Activated CD4-positive, alpha-beta memory T cell treated with anti-CD3 and anti-CD28 coated beads, Interleukin-2, amount 10 ng/mL, durations not matched to agents 7 days and 5 days (primary cell): ENCODE measurements at regions not wholly inside any gene's neighbourhood (a gene's known extent, or its start where the extent isn't known, plus 50 kb on each side); places are given as distances from the start of the nearest gene placed in this dataset.

Source experiments
- CTCF ChIA-PET: fragments of 350-600 bp; sonication (Branson Sonifier 250); formaldehyde crosslinking; loops from one replicate; lab custom pipeline; 2021; ENCODE audit warnings: antibody characterized with exemption, inconsistent platforms; lab: Charles Lee
- POLR2A ChIA-PET: fragments of 350-600 bp; sonication (Branson Sonifier 250); formaldehyde crosslinking; loops from one replicate; lab custom pipeline; 2021; ENCODE audit warnings: antibody characterized with exemption; lab: Charles Lee
- DNase-seq: peaks from one replicate; pipeline ENCODE4 v3.0.0-alpha.2; 2020
- H3K27ac Mint-ChIP-seq: one replicate; pipeline ENCODE4 v1.8.0; 2021; ENCODE audit warnings: mild to moderate bottlenecking, mixed read lengths
- H3K27me3 Mint-ChIP-seq: one replicate; pipeline ENCODE4 v1.8.0; 2021; ENCODE audit warnings: mixed read lengths
- H3K36me3 Mint-ChIP-seq: one replicate; pipeline ENCODE4 v1.8.0; 2021; ENCODE audit warnings: low read depth, mixed read lengths
- H3K4me1 Mint-ChIP-seq: one replicate; pipeline ENCODE4 v1.8.0; 2021; ENCODE audit warnings: mixed read lengths
- H3K4me3 Mint-ChIP-seq: one replicate; pipeline ENCODE4 v1.8.0; 2021; ENCODE audit warnings: mild to moderate bottlenecking, mixed read lengths
- H3K9me3 Mint-ChIP-seq: one replicate; pipeline ENCODE4 v1.8.0; 2021; ENCODE audit warnings: mixed read lengths

DNA sequence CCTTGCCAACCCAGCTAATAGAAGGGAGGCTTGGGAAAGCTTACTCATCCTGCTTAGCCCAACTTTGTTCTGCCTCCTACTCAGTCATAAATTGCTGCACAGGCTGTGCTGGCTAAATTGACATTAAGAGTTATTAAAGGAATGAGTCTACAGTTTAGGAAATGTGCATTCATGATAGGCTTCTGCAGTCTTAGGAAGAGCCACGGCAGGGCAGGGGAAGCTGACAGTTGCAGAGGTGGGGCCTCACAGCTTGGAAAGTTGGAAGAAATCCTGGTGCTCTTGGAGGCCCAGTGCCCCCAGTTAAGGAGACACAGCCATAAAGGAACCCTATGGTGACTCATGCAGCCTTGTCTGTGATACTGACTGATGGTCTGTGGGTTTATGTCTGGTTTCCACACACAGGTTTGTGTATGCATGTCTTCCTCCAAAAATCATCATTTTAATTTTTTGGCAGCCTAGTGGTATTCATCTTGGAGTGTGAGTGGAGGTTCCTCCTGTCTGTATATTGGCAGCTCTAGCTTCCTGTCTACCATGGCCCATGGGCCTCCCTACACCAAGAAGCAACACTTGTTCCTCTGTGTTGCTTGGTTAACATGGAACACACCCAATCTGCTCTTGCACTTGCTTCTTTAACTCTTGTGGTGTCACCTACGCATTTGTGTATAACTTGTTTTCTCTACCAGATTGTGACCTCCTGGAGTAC is 135.0 kb upstream of the KL start:
- Mint-ChIP-seq H3K27me3 (peaks cover 3% of the 10 kb centered on the region), H3K4me1 (no peaks in the 10 kb centered on the region), H3K9me3 (no peaks in the 10 kb centered on the region), H3K36me3 (no peaks in the 10 kb centered on the region), H3K27ac (no peak overlapping the region), H3K4me3 (no peak overlapping the region)
- DNase-seq, result no peak
- CTCF ChIA-PET, result no interaction called here
- POLR2A ChIA-PET, result no interaction called here

DNA sequence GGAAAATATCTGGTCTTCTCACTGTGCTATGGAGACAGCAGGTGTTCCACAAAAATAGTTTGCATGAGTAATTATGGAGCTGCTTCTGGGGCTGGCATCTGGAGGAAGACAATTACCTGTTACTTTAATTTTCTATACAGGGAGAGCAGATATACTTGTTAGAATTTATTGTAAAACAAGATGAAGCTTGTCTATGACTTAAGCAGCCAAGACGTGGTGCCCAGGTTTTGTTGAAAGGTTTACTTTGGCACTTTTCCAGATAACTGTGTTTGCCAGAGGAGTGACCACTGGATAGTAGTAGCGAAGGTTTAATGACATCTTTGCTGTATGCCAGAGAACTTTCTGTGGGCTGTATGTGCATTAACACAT is 134.5 kb upstream of the KL start:
- no peak for DNase-seq
- CTCF ChIA-PET, result no interaction called here
- H3K4me3 Mint-ChIP-seq, result no peak overlapping the region
- H3K27me3 Mint-ChIP-seq, result peaks cover 3% of the 10 kb centered on the region
- H3K4me1 Mint-ChIP-seq, result no peaks in the 10 kb centered on the region
- H3K9me3 Mint-ChIP-seq, result peaks cover 1% of the 10 kb centered on the region
- no peak overlapping the region for H3K27ac Mint-ChIP-seq
- no peaks in the 10 kb centered on the region for H3K36me3 Mint-ChIP-seq
- POLR2A ChIA-PET, result no interaction called here

DNA sequence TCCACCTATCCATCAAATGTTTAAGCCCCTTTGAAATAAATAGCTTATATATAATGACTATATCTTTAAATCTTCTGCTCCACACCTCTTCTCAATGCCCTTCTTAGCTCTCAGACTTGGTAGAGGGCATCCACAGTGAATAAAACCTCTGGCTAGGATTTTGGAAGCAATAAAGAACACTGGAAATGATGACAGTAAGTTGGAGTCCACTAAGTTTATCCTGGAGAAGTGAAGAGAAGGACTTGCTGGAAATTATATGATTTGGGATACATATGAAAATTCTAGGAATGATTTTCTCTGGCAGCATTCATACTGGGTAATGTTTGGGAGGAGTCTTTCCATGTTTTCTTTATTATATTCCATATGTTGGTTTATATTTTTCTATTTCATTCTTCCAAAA is 133.5 kb upstream of the KL start:
- Mint-ChIP-seq H3K4me3 (no peak overlapping the region), H3K27me3 (peaks cover 7% of the 10 kb centered on the region), H3K36me3 (no peaks in the 10 kb centered on the region), H3K4me1 (no peaks in the 10 kb centered on the region), H3K9me3 (peaks cover 5% of the 10 kb centered on the region), H3K27ac (no peak overlapping the region)
- POLR2A ChIA-PET, result no interaction called here
- CTCF ChIA-PET, result no interaction called here
- no peak for DNase-seq

DNA sequence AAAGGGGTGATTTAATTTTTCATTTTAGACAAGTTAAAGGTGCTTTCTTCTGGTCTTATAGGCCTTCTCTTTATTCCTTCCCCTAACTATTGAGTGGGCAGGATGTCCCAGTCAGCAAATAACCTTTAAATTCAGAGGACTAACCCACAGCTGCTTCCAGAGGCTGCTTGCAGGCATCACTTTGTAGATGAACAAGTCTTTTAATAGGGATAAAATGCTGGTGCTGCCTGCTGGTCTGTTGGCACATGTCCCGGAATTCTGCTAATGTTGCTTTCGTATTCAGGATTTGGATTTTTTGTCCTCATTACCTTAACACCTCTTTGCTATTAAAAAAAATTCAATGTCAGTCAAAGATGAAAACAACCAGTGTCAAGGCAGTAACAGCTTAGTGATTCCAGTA is 132.7 kb upstream of the KL start:
- H3K4me1 Mint-ChIP-seq, result no peaks in the 10 kb centered on the region
- no peak overlapping the region for H3K27ac Mint-ChIP-seq
- ChIA-PET POLR2A (no interaction called here), CTCF (no interaction called here)
- H3K27me3 Mint-ChIP-seq, result peaks cover 7% of the 10 kb centered on the region
- H3K36me3 Mint-ChIP-seq, result no peaks in the 10 kb centered on the region
- H3K9me3 Mint-ChIP-seq, result peaks cover 5% of the 10 kb centered on the region
- H3K4me3 Mint-ChIP-seq, result no peak overlapping the region
- no peak for DNase-seq

DNA sequence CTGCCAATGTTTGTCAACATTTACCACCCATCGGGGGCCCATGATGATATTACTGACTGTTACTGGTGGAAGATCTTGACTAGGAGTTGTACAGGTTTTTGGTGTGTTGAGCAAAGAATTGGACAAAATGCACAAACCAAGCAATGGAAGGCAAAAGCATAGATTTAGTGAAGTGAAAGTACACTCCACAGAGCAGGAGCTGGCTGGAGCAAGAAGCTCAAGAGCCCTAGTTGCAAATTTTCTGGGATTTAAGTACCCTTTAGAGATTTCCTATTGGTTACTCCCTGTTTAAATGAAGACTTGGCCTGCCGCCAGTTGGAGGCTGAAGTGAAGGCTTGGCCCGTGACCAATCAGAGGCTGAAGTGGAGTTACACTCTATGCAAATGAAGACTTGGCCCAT is 128.6 kb upstream of the KL start:
- no peak overlapping the region for H3K27ac Mint-ChIP-seq
- CTCF ChIA-PET, result no interaction called here
- POLR2A ChIA-PET, result no interaction called here

DNA sequence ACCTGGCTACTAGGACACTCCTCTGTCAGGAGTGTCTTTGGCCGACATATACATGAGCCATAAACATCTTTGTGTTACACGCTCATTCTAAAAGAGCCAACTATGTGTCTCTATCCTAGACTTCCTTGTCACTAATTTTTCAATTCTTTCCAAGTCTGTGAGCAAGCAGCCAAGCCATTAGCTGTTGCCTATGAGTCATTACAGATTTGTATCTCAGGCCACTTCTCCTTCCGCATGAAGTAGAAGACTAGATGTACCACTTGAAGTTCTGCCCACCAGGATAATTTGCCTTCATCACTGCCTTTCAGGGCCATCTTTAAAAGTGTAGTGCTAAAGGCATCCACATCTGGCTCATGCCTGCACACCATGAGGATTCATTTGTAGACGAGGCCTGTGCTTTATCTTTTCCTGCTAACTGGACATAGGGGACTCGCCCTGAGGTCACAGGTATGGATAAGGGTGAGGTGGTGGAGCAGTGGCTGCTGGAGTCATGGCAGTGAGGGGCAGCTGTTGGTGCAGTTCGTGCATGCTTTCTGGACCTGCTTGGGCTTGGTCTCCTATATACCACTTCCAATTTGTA is 126.1 kb upstream of the KL start:
- H3K27ac Mint-ChIP-seq, result no peak overlapping the region
- DNase-seq, result no peak
- CTCF ChIA-PET, result no interaction called here
- POLR2A ChIA-PET, result no interaction called here
- peaks cover 11% of the 10 kb centered on the region for H3K27me3 Mint-ChIP-seq
- H3K4me1 Mint-ChIP-seq, result no peaks in the 10 kb centered on the region
- H3K4me3 Mint-ChIP-seq, result no peak overlapping the region
- peaks cover 5% of the 10 kb centered on the region for H3K9me3 Mint-ChIP-seq
- no peaks in the 10 kb centered on the region for H3K36me3 Mint-ChIP-seq

More for the DNA sequence above, 128.6 kb upstream of the KL start:
- Mint-ChIP-seq H3K27me3 (peaks cover 8% of the 10 kb centered on the region), H3K4me1 (no peaks in the 10 kb centered on the region), H3K36me3 (no peaks in the 10 kb centered on the region), H3K4me3 (no peak overlapping the region), H3K9me3 (peaks cover 5% of the 10 kb centered on the region)
- DNase-seq, result no peak

DNA sequence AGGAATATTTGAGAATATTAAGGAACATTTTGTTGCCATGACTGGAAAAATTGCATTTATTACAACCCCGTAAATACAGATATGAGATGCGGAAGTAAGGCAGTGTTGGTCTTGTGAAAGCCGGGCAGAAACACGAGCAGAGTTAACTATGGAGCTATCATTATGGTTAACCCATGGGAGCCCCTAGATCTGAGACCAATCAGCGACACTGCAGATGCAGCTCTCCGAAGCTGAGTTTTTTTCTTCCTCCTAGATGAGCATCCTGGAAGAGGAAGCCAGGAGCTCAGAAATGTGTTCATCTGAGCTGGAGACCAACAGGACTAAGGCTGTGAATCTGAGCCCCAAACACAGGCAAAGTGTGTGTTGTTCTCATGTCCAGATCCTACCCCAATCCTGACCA is 123.0 kb upstream of the KL start:
- no peak overlapping the region for H3K27ac Mint-ChIP-seq
- no peaks in the 10 kb centered on the region for H3K36me3 Mint-ChIP-seq
- CTCF ChIA-PET, result no interaction called here
- POLR2A ChIA-PET, result no interaction called here
- no peak overlapping the region for H3K4me3 Mint-ChIP-seq
- peaks cover 22% of the 10 kb centered on the region for H3K27me3 Mint-ChIP-seq
- H3K4me1 Mint-ChIP-seq, result no peaks in the 10 kb centered on the region
- no peak for DNase-seq
- no peaks in the 10 kb centered on the region for H3K9me3 Mint-ChIP-seq

DNA sequence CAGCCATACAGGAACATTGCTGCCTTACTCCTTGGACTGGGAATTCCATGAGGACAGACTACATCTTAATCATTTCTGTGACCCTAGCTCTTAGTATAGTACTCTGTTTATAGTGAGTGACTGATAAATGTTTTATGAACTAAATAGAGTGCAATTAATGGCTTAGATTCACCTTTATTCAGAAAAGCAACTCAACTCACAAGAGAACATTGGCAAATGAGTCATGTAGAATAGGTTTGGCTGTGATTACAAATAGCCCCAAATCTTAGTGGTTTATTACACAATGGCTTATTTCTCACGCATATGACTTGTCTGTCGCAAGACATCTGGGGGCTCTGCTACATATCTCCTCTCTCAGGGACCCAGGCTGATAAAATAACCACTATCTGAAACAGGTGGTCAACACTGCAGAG is 121.6 kb upstream of the KL start:
- Mint-ChIP-seq H3K4me3 (no peak overlapping the region), H3K4me1 (no peaks in the 10 kb centered on the region), H3K36me3 (no peaks in the 10 kb centered on the region), H3K27ac (no peak overlapping the region), H3K9me3 (no peaks in the 10 kb centered on the region), H3K27me3 (peaks cover 20% of the 10 kb centered on the region)
- POLR2A ChIA-PET, result no interaction called here
- CTCF ChIA-PET, result no interaction called here
- DNase-seq, result no peak

DNA sequence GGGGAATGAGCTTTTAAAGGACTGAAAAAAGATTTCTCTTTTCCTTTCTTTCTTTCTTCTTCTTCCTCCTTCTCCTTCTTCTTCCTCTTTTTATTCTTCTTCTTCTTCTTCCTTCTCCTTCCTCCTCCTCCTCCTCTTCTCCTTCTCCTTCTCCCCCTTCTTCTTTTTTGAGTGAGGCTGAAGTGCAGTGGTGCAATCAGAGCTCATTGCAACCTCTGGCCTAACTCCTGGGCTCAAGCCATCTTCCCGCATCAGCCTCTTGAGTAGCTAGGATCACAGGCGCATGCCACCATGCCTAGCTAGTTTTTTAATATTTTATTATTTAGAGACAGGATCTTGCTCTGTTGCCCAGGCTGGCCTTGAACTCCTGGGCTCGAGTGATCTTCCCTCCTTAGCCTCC is 120.9 kb upstream of the KL start:
- Mint-ChIP-seq H3K36me3 (no peaks in the 10 kb centered on the region), H3K9me3 (peaks cover 3% of the 10 kb centered on the region), H3K4me1 (no peaks in the 10 kb centered on the region), H3K27ac (no peak overlapping the region), H3K27me3 (peaks cover 20% of the 10 kb centered on the region), H3K4me3 (no peak overlapping the region)
- DNase-seq, result no peak
- ChIA-PET CTCF (no interaction called here), POLR2A (no interaction called here)

DNA sequence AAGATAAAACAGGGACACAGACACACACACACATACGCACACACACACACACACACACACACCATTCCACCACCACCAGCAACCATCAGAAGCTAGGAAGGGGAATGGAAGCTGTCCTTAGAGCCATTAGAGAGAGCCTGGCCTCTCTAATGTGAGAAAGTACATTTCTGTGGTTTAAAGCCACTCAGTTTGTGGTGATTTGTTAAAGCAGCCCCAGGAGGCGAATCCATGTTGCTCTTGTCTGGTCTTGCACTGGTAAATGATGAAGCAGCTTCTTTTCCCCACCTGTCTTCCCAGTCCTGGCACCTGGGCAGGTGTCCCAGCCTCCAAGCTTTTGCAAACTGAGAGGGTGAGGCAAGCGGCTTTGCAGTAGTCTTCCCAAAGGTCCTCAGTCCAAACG is 118.9 kb upstream of the KL start:
- Mint-ChIP-seq H3K9me3 (peaks cover 8% of the 10 kb centered on the region), H3K27me3 (peaks cover 25% of the 10 kb centered on the region), H3K4me1 (no peaks in the 10 kb centered on the region), H3K4me3 (no peak overlapping the region), H3K36me3 (peaks cover 5% of the 10 kb centered on the region), H3K27ac (no peak overlapping the region)
- DNase-seq, result no peak
- POLR2A ChIA-PET, result no interaction called here
- CTCF ChIA-PET, result no interaction called here

DNA sequence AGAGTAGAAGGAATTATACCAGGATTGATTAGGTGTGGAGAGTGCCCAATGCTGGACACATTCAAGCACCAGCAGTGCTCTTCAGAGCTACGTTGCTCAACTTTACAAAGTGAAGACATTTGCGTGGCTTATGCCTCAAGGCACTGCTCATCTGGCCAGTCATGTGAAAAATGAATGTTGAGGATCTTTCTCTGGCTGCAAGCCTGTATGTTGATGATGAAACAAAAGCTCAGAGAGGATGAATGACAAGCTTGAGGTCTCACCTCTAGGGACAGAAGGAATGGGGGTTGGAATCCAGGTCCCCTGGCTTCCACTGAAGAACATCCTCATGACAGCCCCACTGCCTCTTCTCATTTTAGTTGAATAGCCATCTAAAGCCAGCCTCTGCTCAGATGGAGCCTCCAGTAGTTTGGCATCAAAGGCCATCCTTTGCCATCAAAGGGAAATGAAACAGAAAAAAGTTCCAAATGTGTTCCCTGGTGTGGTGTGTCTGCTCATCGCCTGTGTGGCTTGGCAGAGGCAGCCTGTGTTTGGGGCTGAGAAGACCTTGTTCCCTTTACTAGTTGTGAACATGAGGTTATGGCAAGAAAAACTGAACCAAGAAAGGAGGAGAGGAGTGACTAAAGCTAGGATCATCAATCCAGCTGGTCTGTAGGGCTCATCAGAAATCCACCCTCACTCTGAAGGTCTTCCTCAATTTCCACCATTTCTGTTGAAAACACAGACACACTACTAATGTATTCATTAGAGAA is 114.0 kb upstream of the KL start:
- CTCF ChIA-PET, result no interaction called here
- Mint-ChIP-seq H3K27ac (no peak overlapping the region), H3K4me1 (peaks cover 26% of the 10 kb centered on the region), H3K9me3 (peaks cover 8% of the 10 kb centered on the region), H3K4me3 (no peak overlapping the region), H3K36me3 (peaks cover 8% of the 10 kb centered on the region), H3K27me3 (peaks cover 21% of the 10 kb centered on the region)
- POLR2A ChIA-PET, result no interaction called here
- no peak for DNase-seq

DNA sequence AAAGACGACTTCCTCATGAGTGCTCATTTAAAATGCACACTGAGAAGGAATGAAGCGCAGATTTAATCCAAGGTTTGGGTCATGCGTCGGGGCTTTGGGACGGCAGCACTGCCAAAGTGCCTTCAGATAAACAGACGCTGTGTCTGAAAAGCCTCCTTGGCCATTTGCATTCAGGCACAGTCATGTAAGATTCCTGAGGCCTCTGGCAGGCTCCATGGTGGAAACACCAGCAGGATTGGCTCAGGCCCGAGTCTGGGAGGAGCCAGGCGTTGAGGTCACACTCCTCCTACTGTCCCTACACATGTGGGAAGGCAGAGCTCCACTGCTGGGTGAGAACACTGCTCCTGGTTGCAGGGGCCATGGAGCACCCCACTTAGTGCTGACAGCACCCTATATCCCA is 113.3 kb upstream of the KL start:
- peaks cover 16% of the 10 kb centered on the region for H3K27me3 Mint-ChIP-seq
- CTCF ChIA-PET, result no interaction called here
- no peak overlapping the region for H3K4me3 Mint-ChIP-seq
- POLR2A ChIA-PET, result no interaction called here
- H3K4me1 Mint-ChIP-seq, result peaks cover 28% of the 10 kb centered on the region
- H3K36me3 Mint-ChIP-seq, result peaks cover 11% of the 10 kb centered on the region
- no peak overlapping the region for H3K27ac Mint-ChIP-seq
- no peak for DNase-seq
- H3K9me3 Mint-ChIP-seq, result peaks cover 8% of the 10 kb centered on the region

DNA sequence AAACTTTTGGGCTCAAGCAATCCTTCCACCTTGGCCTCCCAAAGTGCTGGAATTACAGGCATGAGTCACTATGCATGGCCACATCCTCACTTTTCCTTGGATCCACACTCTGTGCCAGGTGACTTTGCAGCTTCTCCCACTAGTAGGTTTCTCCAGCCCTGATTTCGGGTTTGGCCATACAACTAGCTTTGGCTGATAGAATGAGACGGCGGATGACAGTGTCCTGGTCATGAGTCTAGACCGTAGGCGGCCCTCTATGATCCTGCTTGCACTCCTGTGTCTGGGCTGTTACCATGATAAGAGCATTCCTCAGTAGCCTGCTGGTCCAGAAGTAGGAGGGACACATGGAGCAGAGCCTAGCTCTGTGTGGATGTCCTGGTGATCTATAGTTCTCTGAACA is 112.5 kb upstream of the KL start:
- H3K4me3 Mint-ChIP-seq, result no peak overlapping the region
- H3K27ac Mint-ChIP-seq, result no peak overlapping the region
- ChIA-PET POLR2A (interaction anchor here (0.6 to 0.8 kb wide), 2 partner anchors 42 to 119 kb away, joined by 3 read pairs; no protein-coding TSS in a partner anchor), CTCF (no interaction called here)
- H3K4me1 Mint-ChIP-seq, result peaks cover 28% of the 10 kb centered on the region
- H3K9me3 Mint-ChIP-seq, result peaks cover 8% of the 10 kb centered on the region
- DNase-seq, result no peak
- peaks cover 11% of the 10 kb centered on the region for H3K36me3 Mint-ChIP-seq
- H3K27me3 Mint-ChIP-seq, result peaks cover 17% of the 10 kb centered on the region
